DND-41 (cell line): ENCODE measurements at regions not wholly inside any gene's neighbourhood (a gene's known extent, or its start where the extent isn't known, plus 50 kb on each side); places are given as distances from the start of the nearest gene placed in this dataset.

ENCODE experiments used
- ATAC-seq: fragments of 200-7000 bp; cut with Tn5 transposase; 3 replicates; pipeline ENCODE4 v1.9.1; 2021; ENCODE audit warnings: low read depth; ENCODE audit not compliant: insufficient read depth
- DNase-seq: peaks from one replicate; pipeline ENCODE4 v3.0.0-alpha.2; 2020
- H2AFZ ChIP-seq: 2 replicates; pipeline ENCODE4 v1.6.0; 2012; ENCODE audit warnings: low read depth, low read length
- H3K27ac ChIP-seq: 2 replicates; pipeline ENCODE4 v1.5.1; 2012; ENCODE audit warnings: low read length, inconsistent platforms
- H3K27me3 ChIP-seq: fragments of 200-600 bp; sonication (generic); 2 replicates; pipeline ENCODE4 v1.6.0; 2012; ENCODE audit warnings: low read length, mild to moderate bottlenecking, inconsistent platforms; ENCODE audit not compliant: insufficient read depth, poor library complexity
- H3K36me3 ChIP-seq: 2 replicates; pipeline ENCODE4 v1.5.1; 2012; ENCODE audit warnings: low read length, inconsistent platforms; ENCODE audit not compliant: insufficient read depth
- H3K4me1 ChIP-seq: 2 replicates; pipeline ENCODE4 v1.5.1; 2012; ENCODE audit warnings: mild to moderate bottlenecking, low read length; ENCODE audit not compliant: insufficient read depth
- H3K4me2 ChIP-seq: 2 replicates; pipeline ENCODE4 v1.6.0; 2012; ENCODE audit warnings: mild to moderate bottlenecking, moderate library complexity, low read length, inconsistent platforms; ENCODE audit not compliant: insufficient read depth
- H3K4me3 ChIP-seq, 2 experiments: fragments of 200-600 bp in 1 of 2; shearing (Covaris generic) in 1 of 2; 2 replicates each; pipeline ENCODE4 v1.5.1; 2012 to 2016; ENCODE audit warnings: inconsistent platforms in 2 of 2, low read length in 2 of 2, mild to moderate bottlenecking in 2 of 2, low read depth in 1 of 2, moderate library complexity in 1 of 2
- H3K79me2 ChIP-seq: 2 replicates; pipeline ENCODE4 v1.6.0; 2012; ENCODE audit warnings: low read length, inconsistent platforms; ENCODE audit not compliant: insufficient read depth
- H3K9ac ChIP-seq: 2 replicates; pipeline ENCODE4 v1.6.0; 2012; ENCODE audit warnings: low read depth, mild to moderate bottlenecking, inconsistent platforms, low read length, moderate library complexity
- H3K9me3 ChIP-seq: 2 replicates; pipeline ENCODE4 v1.5.1; 2012; ENCODE audit warnings: low read length, moderate library complexity, mild to moderate bottlenecking, inconsistent platforms; ENCODE audit not compliant: insufficient read depth, severe bottlenecking
- H4K20me1 ChIP-seq: 2 replicates; pipeline ENCODE4 v1.6.0; 2012; ENCODE audit warnings: low read length; ENCODE audit not compliant: insufficient read depth
- CTCF ChIP-seq: IDR thresholded peaks from 2 replicates; pipeline ENCODE4 v1.5.1; 2012; ENCODE audit warnings: borderline replicate concordance, low read length, moderate library complexity, mild to moderate bottlenecking; ENCODE audit not compliant: poor library complexity, severe bottlenecking; ENCODE audit errors: extremely low read depth
- EZH2 ChIP-seq: IDR thresholded peaks from 3 replicates; pipeline ENCODE4 v1.6.1; 2012; ENCODE audit warnings: borderline replicate concordance, low read depth, mild to moderate bottlenecking, moderate library complexity, low read length, inconsistent platforms; ENCODE audit not compliant: severe bottlenecking

- no peak overlapping the region for H3K27ac ChIP-seq
- no peak overlapping the region for H3K9ac ChIP-seq
- ATAC-seq (no peak), DNase-seq (no peak)
- no peak overlapping the region for H2AFZ ChIP-seq
- no peaks in the 10 kb centered on the region for H3K4me1 ChIP-seq
- no peaks in the 10 kb centered on the region for H3K27me3 ChIP-seq
- H3K9me3 ChIP-seq = no peaks in the 10 kb centered on the region
- TF ChIP-seq CTCF = no peak
- no peak for TF ChIP-seq EZH2
- no peaks in the 10 kb centered on the region for H4K20me1 ChIP-seq
- no peaks in the 10 kb centered on the region for H3K36me3 ChIP-seq
- H3K4me3 ChIP-seq = no peak overlapping the region
- no peak overlapping the region for H3K4me2 ChIP-seq
- H3K79me2 ChIP-seq = no peaks in the 10 kb centered on the region
These were observed 781.2 kb upstream of the DIAPH2 start for GRCh38 chrX:95903490-95903889.

GRCh38 chrX:95903975-95904374 is 780.7 kb upstream of the DIAPH2 start:
- Histone ChIP-seq H3K4me3 (no peak overlapping the region), H4K20me1 (no peaks in the 10 kb centered on the region), H3K9ac (no peak overlapping the region), H3K4me1 (no peaks in the 10 kb centered on the region), H3K79me2 (no peaks in the 10 kb centered on the region), H3K9me3 (no peaks in the 10 kb centered on the region), H3K27ac (no peak overlapping the region), H2AFZ (no peak overlapping the region), H3K27me3 (no peaks in the 10 kb centered on the region), H3K36me3 (no peaks in the 10 kb centered on the region), H3K4me2 (no peak overlapping the region)
- ATAC-seq (no peak), DNase-seq (no peak)
- TF ChIP-seq CTCF = no peak

GRCh38 chrX:95907081-95907480 is 777.6 kb upstream of the DIAPH2 start:
- no peak overlapping the region for H3K4me3 ChIP-seq
- no peaks in the 10 kb centered on the region for H3K27me3 ChIP-seq
- no peak for TF ChIP-seq CTCF
- no peak for TF ChIP-seq EZH2
- H4K20me1 ChIP-seq = no peaks in the 10 kb centered on the region
- no peak overlapping the region for H3K27ac ChIP-seq
- no peak overlapping the region for H3K9ac ChIP-seq
- no peak overlapping the region for H2AFZ ChIP-seq
- H3K4me1 ChIP-seq = no peaks in the 10 kb centered on the region
- no peak for DNase-seq
- no peak for ATAC-seq
- no peaks in the 10 kb centered on the region for H3K9me3 ChIP-seq
- no peak overlapping the region for H3K4me2 ChIP-seq
- no peaks in the 10 kb centered on the region for H3K36me3 ChIP-seq
- H3K79me2 ChIP-seq = no peaks in the 10 kb centered on the region

- no peaks in the 10 kb centered on the region for H3K4me1 ChIP-seq
- no peak overlapping the region for H2AFZ ChIP-seq
- DNase-seq (no peak), ATAC-seq (no peak)
- H3K4me3 ChIP-seq = no peak overlapping the region
- H3K36me3 ChIP-seq = no peaks in the 10 kb centered on the region
- no peak overlapping the region for H3K4me2 ChIP-seq
- H3K9me3 ChIP-seq = no peaks in the 10 kb centered on the region
- H3K27ac ChIP-seq = no peak overlapping the region
- no peaks in the 10 kb centered on the region for H3K79me2 ChIP-seq
- no peak for TF ChIP-seq EZH2
- TF ChIP-seq CTCF = no peak
- no peak overlapping the region for H3K9ac ChIP-seq
- H3K27me3 ChIP-seq = no peaks in the 10 kb centered on the region
- H4K20me1 ChIP-seq = no peaks in the 10 kb centered on the region
These were observed 773.6 kb upstream of the DIAPH2 start for GRCh38 chrX:95911062-95911461.
